GM19452 (cell line): ENCODE measurements at regions not wholly inside any gene's neighbourhood (a gene's known extent, or its start where the extent isn't known, plus 50 kb on each side); places are given as distances from the start of the nearest gene placed in this dataset.

Source experiments
- ATAC-seq: cut with Tn5 transposase; IDR thresholded peaks from one replicate; pipeline ENCODE4 v1.9.1; 2021; ENCODE audit not compliant: unreplicated experiment

DNA sequence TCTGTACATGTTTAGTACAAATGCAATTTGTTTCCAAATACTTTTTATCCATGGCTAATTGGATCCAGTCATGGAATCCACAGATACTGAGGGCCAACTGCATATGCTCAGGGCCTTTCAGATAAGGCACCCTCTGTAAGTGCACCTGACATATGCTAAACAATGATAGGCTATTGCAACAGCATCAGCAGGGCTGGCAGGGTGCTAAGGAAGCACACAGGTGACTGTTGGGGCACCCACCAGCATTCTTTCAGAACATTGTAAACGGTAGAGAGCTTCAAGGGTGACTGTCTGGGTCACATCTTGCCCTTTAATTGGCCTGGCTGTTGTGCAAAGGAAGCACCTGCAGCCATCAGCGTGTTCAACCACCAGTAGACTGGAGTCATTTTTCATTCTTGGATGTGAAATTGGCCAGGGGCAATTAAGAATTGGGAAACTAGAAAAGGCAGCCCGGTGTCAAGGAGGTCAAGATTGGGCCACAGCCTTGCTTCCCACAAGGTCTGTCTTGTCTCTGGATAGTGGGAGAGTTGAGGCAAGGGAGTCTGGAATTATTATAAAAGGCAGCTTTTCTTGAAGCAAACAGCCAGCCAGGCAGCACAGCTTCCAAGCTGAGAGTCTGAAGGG, 129.3 kb upstream of the RAI14 start:
- no peak for ATAC-seq

DNA sequence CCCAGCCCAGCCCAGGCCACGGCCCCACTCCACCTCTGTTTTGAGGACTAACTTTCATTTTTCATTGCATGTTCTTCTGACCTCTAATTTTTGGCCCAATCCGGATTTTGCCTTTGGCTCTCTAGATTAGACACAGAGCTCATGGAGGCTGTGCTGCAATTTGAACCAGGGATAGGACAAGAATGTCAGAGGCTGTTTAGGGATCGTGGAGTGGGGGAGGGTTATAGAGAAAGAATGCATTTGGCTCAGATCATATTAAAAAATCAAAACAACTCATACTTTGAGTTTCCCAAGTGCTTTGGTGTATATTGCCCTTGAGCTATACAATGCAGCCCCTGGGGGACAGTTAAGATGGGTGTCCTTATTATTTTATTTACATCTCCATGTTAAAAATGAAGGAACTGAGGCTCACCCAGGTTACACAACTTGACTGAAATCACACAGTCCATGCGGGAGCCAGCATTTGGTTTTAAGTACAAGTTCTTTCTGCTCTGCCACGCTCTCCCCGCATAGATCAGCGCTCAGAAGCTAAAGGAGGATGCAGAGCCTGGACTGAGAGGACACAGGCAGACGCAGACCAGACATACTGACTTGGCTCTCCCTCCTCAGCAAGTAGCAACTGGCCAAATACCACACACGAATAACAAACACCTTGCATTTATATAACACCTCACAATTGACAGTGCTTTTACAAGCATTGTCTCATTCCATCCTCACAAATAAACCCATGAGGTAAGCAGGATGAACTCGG, 126.4 kb upstream of the RAI14 start:
- ATAC-seq: no peak

DNA sequence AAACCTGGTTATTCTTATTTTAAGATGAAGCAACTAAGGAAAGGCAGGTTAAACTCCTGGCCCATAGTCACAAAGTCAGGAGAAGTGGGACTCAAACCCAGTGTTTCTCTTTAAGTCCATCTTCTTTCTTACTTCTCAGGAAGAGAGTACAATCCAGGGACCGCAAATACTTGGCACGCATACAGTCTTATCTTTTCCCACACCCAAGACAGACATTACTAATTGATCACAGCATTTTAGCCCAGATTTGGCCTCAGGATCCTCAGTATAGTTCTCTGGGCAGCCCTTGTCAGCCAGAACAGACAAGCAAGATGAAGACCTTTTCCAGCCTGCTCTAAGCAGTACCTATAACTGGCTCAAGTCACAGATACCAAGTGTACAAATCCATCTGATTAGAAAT, 125.5 kb upstream of the RAI14 start:
- ATAC-seq: no peak

DNA sequence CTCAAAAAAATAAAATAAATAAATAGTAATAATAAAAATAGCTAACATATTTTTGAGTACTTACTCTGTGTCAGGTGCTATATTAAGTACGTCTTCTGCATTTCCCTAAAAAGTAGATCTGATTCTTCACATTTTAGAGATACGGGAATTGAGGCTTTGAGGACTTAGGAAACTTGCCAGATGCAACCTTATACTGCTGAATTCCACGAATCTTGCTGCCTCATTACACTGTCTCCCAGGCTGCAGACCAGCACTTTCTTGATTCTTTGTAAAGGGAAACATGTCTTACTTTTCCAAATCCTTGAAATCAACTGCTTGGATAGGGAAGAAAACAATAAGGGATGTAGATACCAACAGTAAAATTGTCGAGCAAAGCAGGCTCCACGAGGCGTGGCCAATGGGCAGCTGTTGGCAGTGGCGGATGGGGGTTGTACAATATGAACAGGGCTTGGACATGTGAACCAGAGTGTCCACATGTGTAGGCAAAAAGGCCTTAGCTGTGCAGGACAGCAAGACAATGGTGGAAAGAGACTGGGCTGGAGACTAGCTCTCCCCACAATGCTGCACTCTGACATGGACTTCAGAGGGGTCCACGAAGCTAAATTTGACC, 124.3 kb upstream of the RAI14 start:
- ATAC-seq: no peak

DNA sequence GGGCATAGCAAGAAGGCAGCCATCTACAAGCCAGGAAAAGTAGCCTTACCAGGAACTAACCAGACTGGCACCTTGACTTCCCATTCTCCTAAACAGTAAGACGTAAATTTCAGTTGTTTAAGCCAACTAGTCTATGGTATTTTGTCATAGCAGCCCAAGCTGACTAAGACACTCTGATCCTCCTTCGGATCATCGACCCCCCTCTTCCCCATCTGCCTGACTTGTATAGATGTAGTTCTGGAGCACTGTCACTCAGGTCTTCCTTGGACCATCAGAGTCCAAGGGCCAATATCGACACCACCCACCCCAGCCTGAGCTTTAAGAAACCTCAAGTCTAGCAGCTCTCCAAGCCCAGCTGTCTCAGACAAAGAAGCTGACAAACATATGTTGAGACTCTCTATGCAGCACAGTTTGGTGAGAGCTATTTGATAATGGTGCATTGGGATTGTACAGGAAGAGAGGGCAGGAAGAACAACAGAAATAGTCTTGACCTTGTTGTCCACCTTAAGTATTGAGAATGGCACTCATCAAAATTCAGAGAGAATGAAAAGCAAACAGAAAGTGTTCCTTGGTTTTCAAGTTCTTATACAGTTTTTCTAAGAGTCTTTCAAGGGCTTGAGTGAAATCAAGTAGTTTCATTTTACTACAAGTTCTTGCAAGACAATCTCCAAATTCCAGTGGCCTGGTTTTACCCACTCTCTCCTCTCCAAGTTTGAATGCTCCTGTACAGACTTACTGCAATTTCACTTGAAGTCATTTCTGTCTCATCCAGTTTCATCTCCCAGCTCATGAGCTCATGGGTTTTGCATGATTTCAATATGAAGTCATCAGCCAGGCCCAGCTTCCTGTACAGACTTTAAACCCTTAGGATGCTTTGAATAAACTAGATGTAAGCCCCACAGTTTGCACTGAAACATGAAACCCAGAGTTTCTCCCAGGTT, 122.3 kb upstream of the RAI14 start:
- ATAC-seq: peak; percentile 84

DNA sequence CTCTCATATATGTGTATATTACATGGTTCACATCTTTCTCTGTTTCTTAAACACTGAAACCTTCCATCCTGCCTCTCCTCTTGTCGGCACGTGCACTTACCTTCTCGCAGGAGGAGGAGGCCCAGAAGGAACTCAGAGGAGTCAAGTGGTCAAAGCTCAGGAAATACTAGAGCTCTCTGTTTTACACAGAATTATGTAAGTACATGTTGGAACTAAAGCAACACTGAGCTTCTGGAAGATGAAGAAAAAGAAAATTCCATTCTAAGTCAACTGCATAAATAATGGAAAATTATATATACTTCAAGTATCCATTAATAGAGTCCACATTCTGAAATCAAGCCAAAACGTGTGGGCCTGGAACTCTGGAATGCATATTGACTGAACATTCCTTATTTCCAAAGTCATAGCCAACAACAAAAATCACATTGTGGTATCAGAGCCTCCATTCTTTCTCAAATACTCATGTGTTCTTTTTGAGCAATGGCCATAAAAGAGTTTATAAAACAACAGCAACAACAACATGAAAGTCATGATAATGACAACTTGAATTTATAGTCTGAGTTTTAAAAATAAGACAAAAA, 121.5 kb upstream of the RAI14 start:
- no peak for ATAC-seq

DNA sequence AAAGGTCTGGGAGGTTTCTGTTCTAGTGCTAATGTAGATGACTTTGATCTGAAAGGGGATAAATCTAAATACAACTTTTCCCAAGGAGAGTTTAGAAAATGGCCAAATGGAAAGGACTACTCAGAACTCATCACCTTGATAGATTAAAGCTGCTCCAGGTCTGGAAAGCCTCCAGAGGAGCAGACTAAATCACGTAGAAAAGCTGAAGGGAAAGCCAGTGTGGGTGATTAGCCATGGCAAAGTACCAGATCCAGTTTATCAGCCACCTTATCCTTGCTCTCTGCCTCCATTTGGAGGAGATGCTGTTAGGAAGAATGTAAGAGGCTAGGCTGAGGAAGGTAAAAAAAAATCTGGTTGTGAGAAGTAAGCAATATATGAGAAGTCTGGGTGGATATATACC, 120.7 kb upstream of the RAI14 start:
- ATAC-seq: no peak

DNA sequence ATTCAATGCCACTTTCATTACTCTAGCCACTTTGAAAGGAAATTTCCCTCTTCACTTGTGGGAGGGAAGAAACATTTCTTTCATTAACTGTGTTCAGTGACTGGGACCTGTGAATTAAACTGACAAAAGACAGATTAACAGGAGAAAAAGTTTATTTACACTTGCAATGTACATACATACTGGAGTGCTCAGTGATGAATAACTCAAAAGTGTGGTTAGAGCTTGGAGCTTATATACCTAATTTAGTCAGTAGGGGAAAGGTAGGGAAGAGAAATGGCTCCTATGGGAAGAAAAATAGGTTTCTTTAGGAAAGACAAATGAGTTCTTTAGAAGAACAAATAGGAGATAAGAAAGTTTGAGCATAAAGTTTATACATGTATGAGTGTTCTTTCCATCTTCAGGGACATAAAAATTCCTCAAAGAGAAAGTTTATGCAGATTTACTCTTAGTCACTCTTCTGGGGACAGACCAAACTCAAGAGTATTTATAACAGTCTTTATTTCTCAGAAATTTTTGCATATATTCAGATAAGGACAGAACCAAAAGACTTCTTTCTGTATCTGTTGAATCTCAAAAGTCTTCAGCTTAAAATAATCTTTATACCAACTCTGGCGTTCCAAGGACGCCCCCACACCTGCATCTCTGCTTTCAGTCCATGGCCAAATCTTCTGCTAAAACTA, 120.0 kb upstream of the RAI14 start:
- no peak for ATAC-seq

DNA sequence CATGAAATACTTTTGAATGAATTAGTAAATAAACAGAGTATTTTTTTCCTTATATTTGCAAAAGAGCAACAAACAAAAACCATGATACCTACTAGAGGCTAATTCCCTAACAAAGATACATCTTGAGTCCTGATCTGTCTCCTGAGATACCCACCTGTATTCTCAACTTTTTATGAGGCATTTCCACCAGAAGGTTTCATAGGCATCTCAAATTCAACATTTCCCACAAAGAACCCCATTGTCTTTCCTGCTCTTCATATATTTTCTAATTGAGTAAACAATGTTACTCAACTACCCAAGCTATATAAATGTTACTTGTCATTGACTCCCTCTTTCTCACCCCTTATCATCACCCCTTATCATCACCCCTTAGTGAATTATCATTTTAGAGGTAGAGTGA, 119.4 kb upstream of the RAI14 start:
- ATAC-seq: no peak

DNA sequence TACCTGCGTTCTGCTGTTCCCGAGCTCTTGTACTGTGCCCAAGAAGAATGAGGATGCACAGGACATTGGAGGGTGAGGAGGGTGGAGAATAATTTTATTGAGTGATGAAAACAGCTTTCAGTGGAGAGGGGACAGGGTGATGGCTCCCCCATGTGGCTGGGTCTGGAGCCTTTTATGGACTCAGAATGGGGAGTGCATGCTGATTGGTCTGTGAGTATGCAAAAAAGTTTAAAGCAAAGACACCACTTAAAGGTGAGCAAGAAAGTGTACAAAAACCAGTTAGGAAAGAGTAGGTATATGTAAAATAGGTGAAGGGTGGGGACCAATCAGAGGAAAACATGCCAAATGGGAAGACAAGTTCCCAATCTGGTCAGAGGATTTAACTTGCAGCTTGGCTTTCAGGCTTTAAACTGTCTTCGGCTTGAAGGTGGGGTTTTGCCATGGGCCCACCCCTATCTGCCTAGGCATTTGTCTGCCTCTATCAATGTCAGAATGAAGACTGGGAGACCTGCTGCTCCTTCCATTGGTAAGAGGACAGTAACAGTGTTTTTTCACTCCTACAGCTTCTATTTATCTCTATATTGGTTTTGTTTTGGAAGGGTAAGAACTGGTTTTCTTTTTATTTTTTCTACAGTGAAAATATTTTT, 118.0 kb upstream of the RAI14 start:
- ATAC-seq: no peak

DNA sequence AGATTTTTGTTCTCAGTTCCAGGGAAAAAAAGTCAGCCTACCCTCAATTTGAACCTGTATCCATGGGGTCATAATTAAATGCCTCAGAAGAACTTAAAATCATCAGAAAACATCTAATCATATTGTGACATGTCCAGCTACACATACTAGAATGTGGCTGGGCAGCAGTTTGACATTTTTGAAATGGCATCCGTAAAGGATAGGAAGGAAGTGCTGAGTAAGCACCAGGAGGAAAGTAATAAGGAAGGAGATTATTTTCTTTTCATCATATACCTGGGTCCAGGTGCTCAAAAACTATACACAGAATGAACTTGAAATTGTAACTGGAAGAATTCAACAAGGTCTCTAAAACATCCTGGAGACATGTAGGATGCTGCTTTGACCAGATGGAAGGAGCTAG, 116.9 kb upstream of the RAI14 start:
- no peak for ATAC-seq

DNA sequence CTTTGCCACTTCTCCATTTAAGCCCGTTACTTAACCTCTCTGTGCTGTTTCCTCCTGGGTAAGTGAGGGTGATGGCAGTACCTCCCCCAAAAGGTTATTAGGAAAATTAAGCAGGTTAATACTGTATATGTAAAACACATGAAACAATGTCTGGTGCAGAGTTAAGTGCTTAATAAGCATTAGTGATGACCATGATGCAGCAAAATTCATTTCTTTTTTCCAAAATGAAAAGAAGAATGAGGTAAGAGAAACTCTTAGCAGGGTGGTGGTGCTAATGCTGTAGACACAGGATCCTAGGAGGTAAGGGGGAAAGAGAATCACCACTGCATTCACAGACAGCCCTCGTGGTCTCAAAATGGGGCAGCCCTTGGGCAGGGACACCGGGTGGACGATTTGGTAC, 115.1 kb upstream of the RAI14 start:
- ATAC-seq: no peak

DNA sequence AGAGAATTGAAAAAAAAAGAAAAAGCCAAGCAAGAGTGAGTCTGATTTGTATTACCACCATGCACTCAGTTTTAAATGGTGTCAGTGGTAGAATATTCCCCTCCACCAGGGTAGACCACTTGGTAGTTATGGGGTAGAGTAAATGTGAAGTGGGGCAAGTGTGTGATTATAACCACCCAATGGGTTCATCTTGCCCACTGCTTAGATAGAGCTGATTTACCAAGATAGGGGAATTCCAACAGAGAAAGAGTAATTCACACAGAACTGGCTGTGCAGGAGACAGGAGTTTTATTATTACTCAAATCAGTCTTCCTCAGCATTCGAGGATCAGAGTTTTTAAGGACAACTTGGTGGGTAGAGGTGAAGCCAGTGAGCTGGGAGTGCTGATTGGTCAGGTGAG, 113.3 kb upstream of the RAI14 start:
- ATAC-seq: no peak

DNA sequence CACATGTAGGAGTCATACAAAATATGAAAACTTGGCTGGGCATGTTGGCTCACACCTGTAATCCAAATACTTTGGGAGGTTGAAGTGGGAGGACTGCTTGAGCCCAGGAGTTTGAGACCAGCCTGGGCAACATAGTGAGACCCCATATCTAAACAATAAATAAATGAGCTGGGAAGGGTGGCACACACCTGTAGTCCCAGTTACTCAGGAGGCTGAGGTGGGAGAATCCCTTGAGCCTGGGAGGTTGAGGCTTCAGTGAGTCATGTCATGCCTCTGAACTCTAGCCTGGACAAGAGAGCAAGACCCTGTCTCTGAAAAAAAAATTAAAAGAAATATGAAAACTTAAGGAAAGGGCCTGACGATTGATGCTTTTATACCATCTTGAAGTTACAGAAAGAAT, 112.4 kb upstream of the RAI14 start:
- ATAC-seq: no peak

DNA sequence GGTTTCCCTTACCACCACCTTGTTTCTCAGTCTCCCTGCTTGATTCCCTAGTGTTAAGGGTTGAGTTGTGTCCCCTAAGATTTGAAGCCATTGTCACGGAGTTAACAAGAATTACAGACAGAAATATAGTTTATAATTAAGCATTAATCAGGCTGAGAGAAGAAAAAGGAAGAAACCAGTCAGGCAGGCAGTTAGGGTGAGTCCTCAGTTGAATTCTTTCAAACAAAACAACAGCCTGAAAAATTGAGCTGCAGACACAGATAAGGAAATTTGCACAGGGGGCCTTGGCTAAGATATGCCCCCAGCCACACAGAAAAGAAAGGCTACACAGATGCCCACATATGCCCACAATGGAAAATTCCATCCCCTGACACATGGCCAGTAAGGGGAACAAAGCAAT, 111.7 kb upstream of the RAI14 start:
- no peak for ATAC-seq

DNA sequence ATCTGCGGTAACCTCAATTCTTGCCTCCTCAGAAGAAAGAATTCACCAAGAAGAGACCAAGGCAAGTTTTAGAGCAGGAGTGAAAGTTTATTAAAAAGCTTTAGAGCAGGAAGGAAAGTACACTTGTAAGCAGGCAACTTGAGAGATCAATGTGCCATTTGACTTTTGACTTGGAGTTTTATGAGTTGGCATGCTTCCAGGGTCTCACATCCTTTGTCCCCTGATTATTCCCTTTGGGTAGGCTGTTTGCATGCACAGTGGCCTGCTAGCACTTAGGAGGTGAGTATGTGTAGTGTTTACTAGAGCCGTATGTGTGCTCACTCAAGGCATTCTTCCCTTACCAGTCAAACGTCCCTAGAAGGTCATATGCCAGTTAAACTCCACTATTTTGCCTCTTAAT, 111.0 kb upstream of the RAI14 start:
- ATAC-seq: no peak

DNA sequence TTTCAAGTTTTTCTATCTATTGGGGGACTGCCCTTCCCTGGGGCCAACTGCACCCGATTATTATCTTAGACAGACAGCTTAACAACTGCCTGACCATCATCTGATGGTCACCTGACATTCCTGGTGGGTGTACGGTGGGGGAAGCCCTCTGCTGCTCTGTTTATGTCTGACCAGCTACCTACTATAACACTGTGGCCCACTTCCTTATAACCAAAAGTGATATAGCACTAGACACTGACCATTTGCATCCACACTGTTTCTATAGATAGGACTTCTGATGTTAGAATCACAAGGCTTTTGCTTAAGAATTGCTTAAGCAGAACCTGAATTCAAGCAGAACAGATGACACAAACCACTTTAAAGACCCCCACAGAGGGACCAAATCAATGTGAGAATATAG, 110.5 kb upstream of the RAI14 start:
- no peak for ATAC-seq

DNA sequence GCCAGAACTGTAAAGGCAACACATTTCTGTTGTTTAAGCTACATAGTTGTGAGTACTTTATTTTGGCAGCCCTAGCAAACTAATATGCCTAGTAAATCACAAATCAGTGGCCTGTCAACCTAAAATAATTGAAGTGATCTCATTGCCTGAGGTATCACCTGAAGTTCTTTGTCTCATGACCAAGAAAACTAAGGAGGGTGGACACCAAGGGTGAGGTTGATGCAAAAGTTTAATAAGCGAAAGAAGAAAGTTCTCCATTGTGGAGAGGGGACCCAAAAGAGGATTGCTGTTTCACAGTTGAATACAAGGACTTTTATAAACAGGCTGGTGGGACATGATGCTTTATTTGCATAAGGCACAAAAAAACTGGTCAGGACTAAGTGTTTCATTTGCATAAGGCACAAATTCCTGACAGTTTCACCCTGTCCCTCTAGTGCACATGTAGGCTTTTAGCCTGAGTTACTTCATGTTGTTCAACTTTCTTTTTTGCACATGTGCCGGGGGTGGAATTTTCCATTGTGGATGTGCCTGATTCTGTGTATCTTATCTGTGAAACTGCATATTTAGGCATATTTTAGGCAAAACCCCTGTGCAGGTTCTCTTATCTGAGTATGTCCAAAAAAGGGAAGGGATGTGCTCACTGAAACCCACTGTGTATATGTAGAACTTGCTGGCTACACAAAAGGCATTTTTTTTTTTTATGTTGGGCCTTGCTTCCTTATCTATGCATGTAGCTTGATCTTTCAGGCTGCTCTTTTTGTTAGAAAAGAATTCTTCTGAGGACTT, 108.6 kb upstream of the RAI14 start:
- no peak for ATAC-seq

DNA sequence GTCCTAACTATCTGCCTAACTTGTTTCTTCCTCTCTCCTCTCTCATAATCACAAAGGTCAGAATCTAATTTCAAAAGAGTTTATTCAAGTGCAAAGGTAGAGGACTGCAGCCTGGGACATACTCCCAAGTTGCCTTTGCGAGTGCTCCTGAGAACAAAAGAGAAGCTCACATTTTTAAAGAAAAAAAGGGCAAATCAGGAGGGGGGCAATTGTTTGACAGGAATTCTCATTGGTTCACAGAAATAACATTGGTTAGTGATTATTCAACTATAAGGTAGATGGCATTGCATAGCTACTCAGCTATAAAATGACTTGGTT, 108.1 kb upstream of the RAI14 start:
- ATAC-seq: no peak
